ENCODE measurements at regions not wholly inside any gene's neighbourhood (a gene's known extent, or its start where the extent isn't known, plus 50 kb on each side); places are given as distances from the start of the nearest gene placed in this dataset.

- TF ChIP-seq CTCF (conservative IDR thresholded peaks at IDR 0.05; ENCODE audit: low read length) (no peak), EZH2phosphoT487 (IDR thresholded peaks at IDR 0.05; ENCODE audit: borderline replicate concordance, low read depth, low read length) (no peak)
Observed at GRCh38 chr9:89731262-89732182, 126.7 kb downstream of the GADD45G start.

Data from OCI-LY7 (cell line).